K562 (cell line): ENCODE measurements at regions not wholly inside any gene's neighbourhood (a gene's known extent, or its start where the extent isn't known, plus 50 kb on each side); places are given as distances from the start of the nearest gene placed in this dataset.

ENCODE experiments used
- GTF3C2 ChIP-seq: IDR thresholded peaks from 3 replicates; pipeline ENCODE4 v1.6.1; 2011; ENCODE audit warnings: borderline replicate concordance, mild to moderate bottlenecking, moderate library complexity; ENCODE audit not compliant: insufficient read length; ENCODE audit errors: extremely low read depth
- HNRNPLL ChIP-seq: fragments of 200-400 bp; formaldehyde crosslinking; IDR thresholded peaks from 2 replicates; pipeline ENCODE4 v1.6.1; 2017; ENCODE audit warnings: low read length, low read depth, mild to moderate bottlenecking; ENCODE audit not compliant: poor library complexity, severe bottlenecking
- MTA2 ChIP-seq: fragments of 450-650 bp; IDR thresholded peaks from 2 replicates; pipeline ENCODE4 v1.6.1; 2016; ENCODE audit warnings: low read depth
- MTF1 ChIP-seq: fragments of 250-450 bp; sonication (Bioruptor Pico); IDR thresholded peaks from 2 replicates; pipeline ENCODE4 v1.9.0; 2021; ENCODE audit warnings: moderate library complexity, mild to moderate bottlenecking, inconsistent platforms, borderline replicate concordance
- POLR2AphosphoS5 ChIP-seq: IDR thresholded peaks from 2 replicates; pipeline ENCODE4 v1.6.1; 2011; ENCODE audit warnings: mild to moderate bottlenecking, low read depth, low read length, moderate library complexity; ENCODE audit not compliant: control insufficient read depth, insufficient read depth
- ZNF592 ChIP-seq: fragments of 450-650 bp; IDR thresholded peaks from 2 replicates; pipeline ENCODE4 v1.6.1; 2017; ENCODE audit warnings: antibody characterized with exemption, mild to moderate bottlenecking

GRCh38 chr2:18268400-18268799 lies 292.1 kb downstream of the RDH14 start:
- TF ChIP-seq GTF3C2 (no peak), MTF1 (CRISPR knock-in tag) (no peak), ZNF592 (no peak), HNRNPLL (no peak), POLR2AphosphoS5 (no peak), MTA2 (no peak)
